Loucy (cell line): ENCODE measurements at regions not wholly inside any gene's neighbourhood (a gene's known extent, or its start where the extent isn't known, plus 50 kb on each side); places are given as distances from the start of the nearest gene placed in this dataset.

Experiments used
- CTCF ChIP-seq: fragments of 200-600 bp; sonication (generic); conservative IDR thresholded peaks from 2 replicates; pipeline ENCODE4 v1.5.1; 2014; ENCODE audit warnings: mild to moderate bottlenecking, antibody characterized with exemption, low read length
- EZH2phosphoT487 ChIP-seq: fragments of 200-600 bp; IDR thresholded peaks from 2 replicates; pipeline ENCODE4 v1.6.1; 2018; ENCODE audit warnings: antibody characterized with exemption, mild to moderate bottlenecking, moderate library complexity, borderline replicate concordance

- TF ChIP-seq CTCF (no peak), EZH2phosphoT487 (no peak)
These were observed 388.5 kb downstream of the SEC14L1 start for GRCh38 chr17:77529328-77529650.
